ENCODE measurements at regions not wholly inside any gene's neighbourhood (a gene's known extent, or its start where the extent isn't known, plus 50 kb on each side); places are given as distances from the start of the nearest gene placed in this dataset.
A peak's percentile ranks its signal among the peaks of the same experiment; 100 is the strongest.

DNA sequence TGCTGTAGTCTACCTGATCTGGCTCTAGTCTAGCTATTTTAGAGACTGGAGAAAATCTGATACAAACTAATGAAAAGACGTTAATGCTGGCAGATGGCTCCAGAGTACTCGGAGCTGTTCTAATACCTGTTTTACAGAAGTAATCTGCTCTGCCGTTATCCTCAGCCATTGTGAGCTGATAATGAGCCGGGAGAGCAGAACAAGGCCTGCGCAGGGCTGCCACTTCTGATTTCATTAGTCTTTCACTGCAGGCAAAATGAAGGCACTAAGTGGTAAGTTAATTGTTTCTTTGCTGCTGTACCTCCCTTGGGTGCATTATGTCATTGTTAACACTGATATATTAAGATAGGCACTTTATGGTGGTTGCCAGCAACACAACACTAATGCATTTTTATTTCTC lies 456.4 kb upstream of the PFKP start:
- Histone ChIP-seq H2BK20ac (ENCODE audit: low read depth, low read length, poor library complexity, severe bottlenecking) (no peak overlapping the region), H4K20me1 (ENCODE audit: control insufficient read depth, insufficient read depth, insufficient read length) (no peaks in the 10 kb centered on the region), H3K18ac (ENCODE audit: insufficient read length, low read depth, low read length) (no peak overlapping the region), H2AK5ac (ENCODE audit: insufficient read length, low read length) (no peak overlapping the region), H3K79me2 (ENCODE audit: insufficient read depth, low read length) (no peaks in the 10 kb centered on the region), H2BK120ac (ENCODE audit: low read depth, low read length, poor library complexity, severe bottlenecking) (no peak overlapping the region), H3K14ac (ENCODE audit: insufficient read depth, low read length) (no peak overlapping the region), H4K5ac (ENCODE audit: insufficient read length, low read depth, low read length) (no peak overlapping the region), H3K56ac (ENCODE audit: insufficient read length, low read depth, low read length) (no peak overlapping the region), H2BK15ac (ENCODE audit: low read depth, low read length) (no peak overlapping the region), H2BK12ac (ENCODE audit: insufficient read length, low read depth, low read length) (no peak overlapping the region), H3K9ac (ENCODE audit: extremely low read depth, insufficient read length, low read length) (no peak overlapping the region), H3K23me2 (ENCODE audit: insufficient read length, low read depth, low read length, poor library complexity, severe bottlenecking) (no peaks in the 10 kb centered on the region), H4K91ac (ENCODE audit: insufficient read length, low read depth, low read length) (no peak overlapping the region), H3K27ac (ENCODE audit: insufficient read length, low read depth, low read length) (no peak overlapping the region), H2BK5ac (ENCODE audit: insufficient read length, low read length) (no peak overlapping the region), H3K23ac (ENCODE audit: insufficient read length, low read depth, low read length) (no peak overlapping the region), H3K79me1 (ENCODE audit: insufficient read depth, low read depth, low read length, poor library complexity, severe bottlenecking) (no peaks in the 10 kb centered on the region), H3K4ac (ENCODE audit: low read depth, low read length) (no peak overlapping the region), H3K4me2 (ENCODE audit: insufficient read depth, insufficient read length, low read length) (no peak overlapping the region), H3K27me3 (ENCODE audit: insufficient read depth, low read length) (no peaks in the 10 kb centered on the region), H4K8ac (replicated peaks; ENCODE audit: insufficient read length, low read depth, low read length) (no peak overlapping the region), H3T11ph (ENCODE audit: low read length) (no peak overlapping the region), H3K9me3 (ENCODE audit: control insufficient read depth, low read depth, low read length) (peaks cover 6% of the 10 kb centered on the region), H3K4me1 (ENCODE audit: insufficient read depth, low read length) (no peaks in the 10 kb centered on the region; the same call in 1 of the 2 replicates), H2AFZ (ENCODE audit: low read length) (peak overlapping the region; percentile 48)
- no peak for DNase-seq
- no peaks in the 10 kb centered on the region for H3K27me3 Mint-ChIP-seq (ENCODE audit: low read depth)
- peaks cover 14 to 20% of the 10 kb centered on the region in 2 experiments for H3K4me1 Mint-ChIP-seq
- WGBS (ENCODE audit: extremely low coverage, insufficient read length, low lambda C conversion rate) = no CpG with 5 or more reads among the region's 5 CpGs
- H3K4me3 Mint-ChIP-seq = no peak overlapping the region
- no peak overlapping the region for H3K27ac Mint-ChIP-seq
- TF ChIP-seq, protein P1, sequence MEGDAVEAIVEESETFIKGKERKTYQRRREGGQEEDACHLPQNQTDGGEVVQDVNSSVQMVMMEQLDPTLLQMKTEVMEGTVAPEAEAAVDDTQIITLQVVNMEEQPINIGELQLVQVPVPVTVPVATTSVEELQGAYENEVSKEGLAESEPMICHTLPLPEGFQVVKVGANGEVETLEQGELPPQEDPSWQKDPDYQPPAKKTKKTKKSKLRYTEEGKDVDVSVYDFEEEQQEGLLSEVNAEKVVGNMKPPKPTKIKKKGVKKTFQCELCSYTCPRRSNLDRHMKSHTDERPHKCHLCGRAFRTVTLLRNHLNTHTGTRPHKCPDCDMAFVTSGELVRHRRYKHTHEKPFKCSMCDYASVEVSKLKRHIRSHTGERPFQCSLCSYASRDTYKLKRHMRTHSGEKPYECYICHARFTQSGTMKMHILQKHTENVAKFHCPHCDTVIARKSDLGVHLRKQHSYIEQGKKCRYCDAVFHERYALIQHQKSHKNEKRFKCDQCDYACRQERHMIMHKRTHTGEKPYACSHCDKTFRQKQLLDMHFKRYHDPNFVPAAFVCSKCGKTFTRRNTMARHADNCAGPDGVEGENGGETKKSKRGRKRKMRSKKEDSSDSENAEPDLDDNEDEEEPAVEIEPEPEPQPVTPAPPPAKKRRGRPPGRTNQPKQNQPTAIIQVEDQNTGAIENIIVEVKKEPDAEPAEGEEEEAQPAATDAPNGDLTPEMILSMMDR (conservative IDR thresholded peaks at IDR 0.05) = no peak
- peaks cover 0 to 9% of the 10 kb centered on the region in 2 experiments; a peak in 4 of 5 replicates for H3K9me3 Mint-ChIP-seq
- peaks cover 0 to 6% (median 2%) of the 10 kb centered on the region in 3 experiments; a peak in 2 of 7 replicates for H3K36me3 Mint-ChIP-seq (ENCODE audit: insufficient read depth in 1 of 3, low read depth in 3 of 3)
